ENCODE measurements at regions not wholly inside any gene's neighbourhood (a gene's known extent, or its start where the extent isn't known, plus 50 kb on each side); places are given as distances from the start of the nearest gene placed in this dataset.

DNA sequence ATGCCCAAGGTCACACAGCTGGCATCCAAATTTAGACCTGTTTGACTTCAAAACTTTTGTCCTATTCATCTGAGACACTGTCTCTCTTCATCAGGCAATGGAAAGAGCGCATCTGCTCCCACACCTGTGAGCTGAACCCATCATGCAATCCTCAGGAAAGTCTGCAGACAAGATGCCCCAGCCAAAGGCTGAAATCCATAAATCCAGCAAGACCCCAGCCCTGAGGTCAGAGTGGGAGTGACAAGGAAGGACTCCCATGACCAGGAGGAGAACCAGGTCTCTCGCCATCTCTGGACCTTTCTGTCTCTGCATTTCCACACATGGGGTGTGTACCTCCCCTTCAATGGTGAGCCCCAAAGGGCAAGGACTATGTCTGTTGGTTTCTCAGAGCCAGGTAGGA is 83.6 kb upstream of the HMGXB4 start:
- intact Hi-C loops (cut with micrococcal nuclease) = no loop called here
- BruUV-seq (replicated peaks) = no TSS peak
- POLR2A ChIA-PET = no interaction called here

More for the DNA sequence above, 83.6 kb upstream of the HMGXB4 start:
- Histone ChIP-seq H3K36me3 (ENCODE audit: control insufficient read depth in 2 of 2, extremely low read depth in 1 of 2, insufficient read depth in 2 of 2, low read length in 2 of 2) (no peaks in the 10 kb centered on the region), H3K4me3 (replicated peaks in 1 of 3; ENCODE audit: insufficient read depth in 1 of 3, low read depth in 1 of 3, low read length in 3 of 3) (no peak overlapping the region), H3K9me1 (replicated peaks; ENCODE audit: control insufficient read depth, extremely low read depth, insufficient read depth, low read length) (no peaks in the 10 kb centered on the region), H3K4me2 (ENCODE audit: insufficient read depth, low read length) (no peak overlapping the region), H3K4me1 (ENCODE audit: control insufficient read depth, extremely low read depth, insufficient read depth, low read length) (no peaks in the 10 kb centered on the region), H3K9me3 (replicated peaks; ENCODE audit: control insufficient read depth, insufficient read depth, low read length) (no peaks in the 10 kb centered on the region), H3K79me2 (ENCODE audit: control insufficient read depth, insufficient read depth, low read length) (no peaks in the 10 kb centered on the region), H2AFZ (ENCODE audit: low read depth, low read length) (no peak overlapping the region), H3K9ac (replicated peaks; ENCODE audit: extremely low read depth, insufficient read depth, low read length) (no peak overlapping the region), H3K27me3 (ENCODE audit: control insufficient read depth in 2 of 2, insufficient read depth in 2 of 2, low read length in 2 of 2) (peaks cover 0 to 1% of the 10 kb centered on the region in 2 experiments), H3K27ac (ENCODE audit: insufficient read depth, low read depth, low read length) (no peak overlapping the region), H4K20me1 (replicated peaks; ENCODE audit: control insufficient read depth, extremely low read depth, insufficient read depth, low read length) (no peaks in the 10 kb centered on the region)
- TF ChIP-seq GATA2 (IDR thresholded peaks at IDR 0.05; ENCODE audit: insufficient read depth, insufficient read length, low read depth, low read length) (no peak), MYC (IDR thresholded peaks at IDR 0.05; ENCODE audit: low read depth, low read length) (no peak), POLR2AphosphoS5 (IDR thresholded peaks at IDR 0.05; ENCODE audit: insufficient read depth, low read depth, low read length) (no peak), JUN (IDR thresholded peaks at IDR 0.05; ENCODE audit: borderline replicate concordance, insufficient read depth, insufficient read length, low read depth) (no peak), FOS (IDR thresholded peaks at IDR 0.05; ENCODE audit: borderline replicate concordance, insufficient read depth, low read length) (no peak), EZH2 (IDR thresholded peaks at IDR 0.05; ENCODE audit: borderline replicate concordance, low read depth, low read length, severe bottlenecking) (no peak), POLR2A (IDR thresholded peaks at IDR 0.05; ENCODE audit: low read depth, low read length) (no peak)
- TF ChIP-seq, protein P1, sequence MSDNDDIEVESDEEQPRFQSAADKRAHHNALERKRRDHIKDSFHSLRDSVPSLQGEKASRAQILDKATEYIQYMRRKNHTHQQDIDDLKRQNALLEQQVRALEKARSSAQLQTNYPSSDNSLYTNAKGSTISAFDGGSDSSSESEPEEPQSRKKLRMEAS (IDR thresholded peaks at IDR 0.05; ENCODE audit: insufficient read depth, insufficient read length) = no peak
- TF ChIP-seq, protein P2, sequence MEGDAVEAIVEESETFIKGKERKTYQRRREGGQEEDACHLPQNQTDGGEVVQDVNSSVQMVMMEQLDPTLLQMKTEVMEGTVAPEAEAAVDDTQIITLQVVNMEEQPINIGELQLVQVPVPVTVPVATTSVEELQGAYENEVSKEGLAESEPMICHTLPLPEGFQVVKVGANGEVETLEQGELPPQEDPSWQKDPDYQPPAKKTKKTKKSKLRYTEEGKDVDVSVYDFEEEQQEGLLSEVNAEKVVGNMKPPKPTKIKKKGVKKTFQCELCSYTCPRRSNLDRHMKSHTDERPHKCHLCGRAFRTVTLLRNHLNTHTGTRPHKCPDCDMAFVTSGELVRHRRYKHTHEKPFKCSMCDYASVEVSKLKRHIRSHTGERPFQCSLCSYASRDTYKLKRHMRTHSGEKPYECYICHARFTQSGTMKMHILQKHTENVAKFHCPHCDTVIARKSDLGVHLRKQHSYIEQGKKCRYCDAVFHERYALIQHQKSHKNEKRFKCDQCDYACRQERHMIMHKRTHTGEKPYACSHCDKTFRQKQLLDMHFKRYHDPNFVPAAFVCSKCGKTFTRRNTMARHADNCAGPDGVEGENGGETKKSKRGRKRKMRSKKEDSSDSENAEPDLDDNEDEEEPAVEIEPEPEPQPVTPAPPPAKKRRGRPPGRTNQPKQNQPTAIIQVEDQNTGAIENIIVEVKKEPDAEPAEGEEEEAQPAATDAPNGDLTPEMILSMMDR (IDR thresholded peaks at IDR 0.05; ENCODE audit: extremely low read depth in 1 of 2, insufficient read depth in 1 of 2, low read depth in 1 of 2, low read length in 2 of 2) = no peak
- dilution Hi-C loops (cut with MboI; ENCODE audit: extremely low pct_ligation_motif_present, low sequenced_read_pairs) = no loop called here
- FAIRE-seq = no peak
- DNase-seq (ENCODE audit: low read depth, low spot score) = no peak
- CTCF ChIA-PET = no interaction called here
